ENCODE measurements at regions not wholly inside any gene's neighbourhood (a gene's known extent, or its start where the extent isn't known, plus 50 kb on each side); places are given as distances from the start of the nearest gene placed in this dataset.

GRCh38 chr15:35198197-35198596, 113.1 kb upstream of the NANOGP8 start:
- TF ChIP-seq EZH2 (IDR thresholded peaks at IDR 0.05; ENCODE audit: insufficient read depth, poor library complexity, severe bottlenecking), result no peak
- TF ChIP-seq EZH2phosphoT487 (IDR thresholded peaks at IDR 0.05; ENCODE audit: insufficient read depth, low read depth), result no peak

All from GM23248 (cell line).